ENCODE measurements at regions not wholly inside any gene's neighbourhood (a gene's known extent, or its start where the extent isn't known, plus 50 kb on each side); places are given as distances from the start of the nearest gene placed in this dataset.
A peak's percentile ranks its signal among the peaks of the same experiment; 100 is the strongest.

GRCh38 chr13:112001571-112001970 lies 65.4 kb upstream of the SOX1 start:
- H3K4me1 Mint-ChIP-seq: no peaks in the 10 kb centered on the region
- no peaks in the 10 kb centered on the region for H3K27me3 Mint-ChIP-seq
- H3K27ac Mint-ChIP-seq: no peak overlapping the region
- H3K4me3 Mint-ChIP-seq: no peak overlapping the region
- no peaks in the 10 kb centered on the region for H3K36me3 Mint-ChIP-seq
- peaks cover 0 to 10% (median 3%) of the 10 kb centered on the region in 3 donors for H3K9me3 Mint-ChIP-seq

DNA sequence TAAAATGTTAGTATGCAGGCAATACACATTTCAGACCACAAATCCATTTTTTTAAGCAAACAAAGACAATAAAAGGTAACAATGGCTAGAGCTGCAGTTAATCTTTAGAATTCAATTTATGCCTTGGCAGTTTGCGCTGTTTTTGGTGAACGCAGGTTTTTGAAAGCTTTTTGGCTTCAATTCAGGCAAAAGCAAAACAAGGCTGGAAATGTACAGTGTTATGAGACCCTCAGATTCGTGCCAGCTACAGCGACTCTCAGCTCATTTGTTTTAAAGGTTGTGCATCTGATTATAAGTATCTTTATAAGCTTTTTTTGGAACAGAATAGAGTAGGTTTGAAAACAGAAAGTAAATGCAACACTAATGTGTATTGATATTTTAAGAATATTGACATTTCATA lies 63.6 kb upstream of the SOX1 start:
- no peaks in the 10 kb centered on the region for H3K36me3 Mint-ChIP-seq
- peaks cover 2 to 10% (median 4%) of the 10 kb centered on the region in 3 donors for H3K9me3 Mint-ChIP-seq
- H3K27ac Mint-ChIP-seq: no peak overlapping the region

GRCh38 chr13:112003941-112004340 lies 63.0 kb upstream of the SOX1 start:
- Mint-ChIP-seq H3K9me3 (peaks cover 2 to 10% (median 4%) of the 10 kb centered on the region in 3 donors), H3K36me3 (no peaks in the 10 kb centered on the region), H3K27me3 (no peaks in the 10 kb centered on the region), H3K4me1 (no peaks in the 10 kb centered on the region), H3K4me3 (no peak overlapping the region), H3K27ac (no peak overlapping the region)

More for the DNA sequence above, 63.6 kb upstream of the SOX1 start:
- Mint-ChIP-seq H3K4me1 (no peaks in the 10 kb centered on the region), H3K27me3 (no peaks in the 10 kb centered on the region), H3K4me3 (no peak overlapping the region)

- H3K27me3 Mint-ChIP-seq: no peaks in the 10 kb centered on the region
- H3K36me3 Mint-ChIP-seq: no peaks in the 10 kb centered on the region
- no peak overlapping the region for H3K27ac Mint-ChIP-seq
- H3K4me3 Mint-ChIP-seq: no peak overlapping the region
- peaks cover 2 to 10% (median 7%) of the 10 kb centered on the region in 3 donors for H3K9me3 Mint-ChIP-seq
- no peaks in the 10 kb centered on the region for H3K4me1 Mint-ChIP-seq
Measured at GRCh38 chr13:112005925-112006324, 61.0 kb upstream of the SOX1 start.

- Mint-ChIP-seq H3K4me1 (no peaks in the 10 kb centered on the region), H3K36me3 (no peaks in the 10 kb centered on the region), H3K9me3 (peaks cover 2 to 10% (median 8%) of the 10 kb centered on the region in 3 donors), H3K4me3 (no peak overlapping the region), H3K27ac (no peak overlapping the region), H3K27me3 (no peaks in the 10 kb centered on the region)
Measured at GRCh38 chr13:112007191-112007590, 59.8 kb upstream of the SOX1 start.

DNA sequence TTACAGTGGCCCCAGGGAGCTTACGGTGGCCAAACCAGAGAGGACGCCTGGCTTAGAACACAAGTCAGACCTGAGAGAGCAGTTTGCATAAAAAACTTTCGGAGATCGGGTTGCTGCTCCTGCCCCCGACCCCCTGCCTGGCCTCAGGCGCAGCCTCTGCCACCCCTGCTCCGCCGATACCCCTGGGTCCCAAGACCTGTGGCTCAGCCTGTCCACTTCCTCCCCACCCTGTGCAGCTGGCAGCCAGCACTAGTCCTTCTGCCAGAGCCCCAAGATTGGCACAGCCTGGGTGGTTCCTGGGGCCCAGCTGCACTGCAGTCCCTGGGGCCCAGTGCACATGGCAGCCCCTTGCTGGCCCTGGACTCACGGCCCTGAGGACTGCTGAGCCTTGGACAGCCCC lies 56.2 kb upstream of the SOX1 start:
- H3K4me1 Mint-ChIP-seq: no peaks in the 10 kb centered on the region
- H3K4me3 Mint-ChIP-seq: no peak overlapping the region
- peaks cover 3 to 10% (median 8%) of the 10 kb centered on the region in 3 donors for H3K9me3 Mint-ChIP-seq
- no peaks in the 10 kb centered on the region for H3K36me3 Mint-ChIP-seq
- no peak overlapping the region for H3K27ac Mint-ChIP-seq
- H3K27me3 Mint-ChIP-seq: no peaks in the 10 kb centered on the region

GRCh38 chr13:112012016-112012704 lies 54.8 kb upstream of the SOX1 start:
- H3K36me3 Mint-ChIP-seq: no peaks in the 10 kb centered on the region
- peak overlapping the region in 1 of 4 donors; percentile 28 for H3K4me3 Mint-ChIP-seq
- H3K27ac Mint-ChIP-seq: no peak overlapping the region
- no peaks in the 10 kb centered on the region for H3K27me3 Mint-ChIP-seq
- H3K4me1 Mint-ChIP-seq: no peaks in the 10 kb centered on the region
- H3K9me3 Mint-ChIP-seq: peaks cover 2 to 4% (median 4%) of the 10 kb centered on the region in 3 donors

- Mint-ChIP-seq H3K4me3 (peak overlapping the region in 1 of 4 donors; percentile 28), H3K9me3 (peaks cover 1 to 4% (median 4%) of the 10 kb centered on the region in 3 donors), H3K4me1 (no peaks in the 10 kb centered on the region), H3K27me3 (no peaks in the 10 kb centered on the region), H3K36me3 (no peaks in the 10 kb centered on the region), H3K27ac (no peak overlapping the region)
Measured at GRCh38 chr13:112012705-112013085, 54.3 kb upstream of the SOX1 start.

- Mint-ChIP-seq H3K27ac (no peak overlapping the region), H3K4me1 (no peaks in the 10 kb centered on the region), H3K36me3 (no peaks in the 10 kb centered on the region), H3K4me3 (no peak overlapping the region), H3K27me3 (no peaks in the 10 kb centered on the region), H3K9me3 (peaks cover 1 to 4% (median 4%) of the 10 kb centered on the region in 3 donors)
Measured at GRCh38 chr13:112013665-112014064, 53.3 kb upstream of the SOX1 start.

- Mint-ChIP-seq H3K4me1 (no peaks in the 10 kb centered on the region), H3K27ac (no peak overlapping the region), H3K27me3 (peaks cover 2% of the 10 kb centered on the region), H3K9me3 (peaks cover 1 to 9% (median 1%) of the 10 kb centered on the region in 3 donors), H3K36me3 (no peaks in the 10 kb centered on the region), H3K4me3 (no peak overlapping the region)
Measured at GRCh38 chr13:112014857-112015256, 52.1 kb upstream of the SOX1 start.

Measured in IgD-negative memory B cell (primary cell).